RWPE2 (cell line): ENCODE measurements at regions not wholly inside any gene's neighbourhood (a gene's known extent, or its start where the extent isn't known, plus 50 kb on each side); places are given as distances from the start of the nearest gene placed in this dataset.

Experiments used
- ATAC-seq: fragments of 200-7000 bp; cut with Tn5 transposase; 3 replicates; pipeline ENCODE4 v1.9.1; 2021; ENCODE audit warnings: low read depth
- DNase-seq: peaks from one replicate; pipeline ENCODE4 v3.0.0-alpha.2; 2020; ENCODE audit warnings: low spot score
- H3K27ac ChIP-seq: fragments of 450-650 bp; 2 replicates; pipeline ENCODE4 v1.5.1; 2017; ENCODE audit warnings: mild to moderate bottlenecking; ENCODE audit not compliant: poor library complexity, severe bottlenecking
- H3K27me3 ChIP-seq: fragments of 250-450 bp; sonication (Bioruptor Pico); 2 replicates; pipeline ENCODE4 v1.5.1; 2021; ENCODE audit warnings: mild to moderate bottlenecking, moderate library complexity; ENCODE audit not compliant: insufficient read depth, poor library complexity, severe bottlenecking
- H3K36me3 ChIP-seq: fragments of 250-450 bp; sonication (Bioruptor Pico); 2 replicates; pipeline ENCODE4 v1.5.1; 2020; ENCODE audit warnings: low read depth, mild to moderate bottlenecking, moderate library complexity
- H3K4me1 ChIP-seq: fragments of 250-450 bp; sonication (Bioruptor Pico); 2 replicates; pipeline ENCODE4 v1.5.1; 2021; ENCODE audit warnings: mild to moderate bottlenecking, moderate library complexity; ENCODE audit not compliant: insufficient read depth, poor library complexity, severe bottlenecking
- H3K4me3 ChIP-seq: fragments of 250-450 bp; sonication (Bioruptor Pico); 2 replicates; pipeline ENCODE4 v1.5.1; 2021; ENCODE audit warnings: mild to moderate bottlenecking, moderate library complexity; ENCODE audit not compliant: severe bottlenecking
- H3K9me3 ChIP-seq: fragments of 250-450 bp; sonication (Bioruptor Pico); 2 replicates; pipeline ENCODE4 v1.5.1; 2021; ENCODE audit warnings: mild to moderate bottlenecking, moderate library complexity; ENCODE audit not compliant: severe bottlenecking
- TF ChIP-seq, protein P1 (sequence below): fragments of 450-650 bp; IDR thresholded peaks from one replicate; pipeline ENCODE4 v1.5.1; 2017; ENCODE audit warnings: mild to moderate bottlenecking, moderate library complexity; ENCODE audit not compliant: poor library complexity, severe bottlenecking

DNA sequence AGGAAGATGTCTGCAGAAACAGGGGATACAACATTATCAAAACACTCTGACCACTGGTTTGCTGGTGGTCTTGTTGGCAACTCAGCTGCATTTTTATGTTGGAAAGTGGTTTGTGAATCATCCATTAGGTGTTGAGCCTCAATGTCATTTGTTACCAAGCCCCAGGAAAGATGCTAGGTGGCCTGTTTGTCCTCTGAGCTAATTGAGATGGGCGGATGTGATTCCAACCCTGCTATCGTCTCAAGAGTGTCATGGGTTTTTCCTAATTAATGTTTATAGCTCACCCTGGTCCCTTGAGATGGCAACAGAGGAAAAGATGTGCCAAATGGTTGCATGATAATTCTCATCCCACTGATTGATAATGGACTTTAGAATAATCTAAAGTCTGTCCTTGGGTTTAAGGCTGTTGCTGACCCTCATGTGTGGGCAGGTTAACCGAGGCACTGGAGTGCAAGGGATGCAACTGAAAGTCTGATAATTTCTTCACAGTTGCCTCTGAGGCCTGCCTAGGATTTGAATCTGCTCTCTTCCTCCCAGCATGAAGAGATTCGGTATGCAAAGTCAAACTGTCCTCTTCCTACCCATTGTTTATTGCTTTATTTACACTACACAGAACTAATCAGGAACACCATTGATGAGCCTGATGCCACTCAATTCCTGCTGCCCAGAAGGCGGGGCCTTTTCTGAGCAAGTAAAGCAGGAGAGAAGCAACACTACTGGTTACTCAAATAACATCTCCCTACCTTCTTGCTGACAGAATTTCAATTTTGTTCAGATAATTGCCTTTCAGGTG lies 166.2 kb upstream of the TBC1D5 start:
- DNase-seq = no peak
- H3K27me3 ChIP-seq = peaks cover 11% of the 10 kb centered on the region
- H3K4me3 ChIP-seq = no peak overlapping the region
- H3K27ac ChIP-seq = no peak overlapping the region
- H3K36me3 ChIP-seq = no peaks in the 10 kb centered on the region
- TF ChIP-seq, protein P1, sequence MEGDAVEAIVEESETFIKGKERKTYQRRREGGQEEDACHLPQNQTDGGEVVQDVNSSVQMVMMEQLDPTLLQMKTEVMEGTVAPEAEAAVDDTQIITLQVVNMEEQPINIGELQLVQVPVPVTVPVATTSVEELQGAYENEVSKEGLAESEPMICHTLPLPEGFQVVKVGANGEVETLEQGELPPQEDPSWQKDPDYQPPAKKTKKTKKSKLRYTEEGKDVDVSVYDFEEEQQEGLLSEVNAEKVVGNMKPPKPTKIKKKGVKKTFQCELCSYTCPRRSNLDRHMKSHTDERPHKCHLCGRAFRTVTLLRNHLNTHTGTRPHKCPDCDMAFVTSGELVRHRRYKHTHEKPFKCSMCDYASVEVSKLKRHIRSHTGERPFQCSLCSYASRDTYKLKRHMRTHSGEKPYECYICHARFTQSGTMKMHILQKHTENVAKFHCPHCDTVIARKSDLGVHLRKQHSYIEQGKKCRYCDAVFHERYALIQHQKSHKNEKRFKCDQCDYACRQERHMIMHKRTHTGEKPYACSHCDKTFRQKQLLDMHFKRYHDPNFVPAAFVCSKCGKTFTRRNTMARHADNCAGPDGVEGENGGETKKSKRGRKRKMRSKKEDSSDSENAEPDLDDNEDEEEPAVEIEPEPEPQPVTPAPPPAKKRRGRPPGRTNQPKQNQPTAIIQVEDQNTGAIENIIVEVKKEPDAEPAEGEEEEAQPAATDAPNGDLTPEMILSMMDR = no peak
- ATAC-seq = no peak
- no peaks in the 10 kb centered on the region for H3K9me3 ChIP-seq
- no peaks in the 10 kb centered on the region for H3K4me1 ChIP-seq

DNA sequence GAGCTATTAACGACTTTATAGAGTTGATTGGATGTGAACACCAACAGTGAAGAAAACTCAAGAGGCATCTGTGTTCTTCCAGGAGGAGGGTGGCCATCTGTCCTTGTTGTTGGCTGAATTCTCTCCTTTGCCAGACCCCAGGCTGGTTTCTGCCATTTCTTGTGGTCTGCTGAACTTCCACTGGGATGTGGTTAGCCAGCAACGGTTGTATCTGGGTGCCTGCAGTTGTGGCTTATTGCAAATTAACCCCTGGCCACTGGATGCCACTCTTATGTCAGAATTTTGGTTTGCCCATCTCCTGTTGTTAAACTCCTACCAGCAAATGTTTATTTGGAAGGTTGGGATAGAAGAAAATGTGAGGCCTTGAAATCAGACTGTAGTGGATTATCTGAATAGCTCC lies 163.6 kb upstream of the TBC1D5 start:
- H3K9me3 ChIP-seq = no peaks in the 10 kb centered on the region
- DNase-seq = no peak
- H3K4me3 ChIP-seq = no peak overlapping the region
- H3K4me1 ChIP-seq = no peaks in the 10 kb centered on the region
- no peak overlapping the region for H3K27ac ChIP-seq
- ATAC-seq = no peak
- no peaks in the 10 kb centered on the region for H3K27me3 ChIP-seq
- no peaks in the 10 kb centered on the region for H3K36me3 ChIP-seq
- TF ChIP-seq, protein P1 = no peak

DNA sequence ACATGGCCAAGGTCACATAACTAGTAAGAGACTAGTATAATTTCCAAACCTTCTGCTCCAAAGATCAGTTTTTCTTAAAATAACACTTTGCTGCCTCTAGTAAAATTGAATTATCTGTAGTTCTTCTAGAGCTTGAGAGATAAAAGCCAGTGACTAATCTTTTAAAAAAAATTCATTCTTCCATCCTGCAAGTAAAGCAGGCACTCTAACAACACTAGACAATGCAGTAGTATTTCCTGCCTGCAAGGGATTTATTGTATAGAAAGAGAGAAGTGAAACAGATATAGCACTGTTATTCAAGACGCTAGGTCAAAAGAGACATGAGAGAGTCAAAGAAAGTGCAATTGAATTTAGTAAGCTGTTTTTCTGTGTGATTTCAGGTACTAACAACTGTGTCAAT lies 159.5 kb upstream of the TBC1D5 start:
- no peaks in the 10 kb centered on the region for H3K4me1 ChIP-seq
- H3K9me3 ChIP-seq = no peaks in the 10 kb centered on the region
- H3K36me3 ChIP-seq = no peaks in the 10 kb centered on the region
- H3K27ac ChIP-seq = no peak overlapping the region
- H3K27me3 ChIP-seq = no peaks in the 10 kb centered on the region
- H3K4me3 ChIP-seq = no peak overlapping the region
- TF ChIP-seq, protein P1 = no peak
- ATAC-seq (no peak), DNase-seq (no peak)

DNA sequence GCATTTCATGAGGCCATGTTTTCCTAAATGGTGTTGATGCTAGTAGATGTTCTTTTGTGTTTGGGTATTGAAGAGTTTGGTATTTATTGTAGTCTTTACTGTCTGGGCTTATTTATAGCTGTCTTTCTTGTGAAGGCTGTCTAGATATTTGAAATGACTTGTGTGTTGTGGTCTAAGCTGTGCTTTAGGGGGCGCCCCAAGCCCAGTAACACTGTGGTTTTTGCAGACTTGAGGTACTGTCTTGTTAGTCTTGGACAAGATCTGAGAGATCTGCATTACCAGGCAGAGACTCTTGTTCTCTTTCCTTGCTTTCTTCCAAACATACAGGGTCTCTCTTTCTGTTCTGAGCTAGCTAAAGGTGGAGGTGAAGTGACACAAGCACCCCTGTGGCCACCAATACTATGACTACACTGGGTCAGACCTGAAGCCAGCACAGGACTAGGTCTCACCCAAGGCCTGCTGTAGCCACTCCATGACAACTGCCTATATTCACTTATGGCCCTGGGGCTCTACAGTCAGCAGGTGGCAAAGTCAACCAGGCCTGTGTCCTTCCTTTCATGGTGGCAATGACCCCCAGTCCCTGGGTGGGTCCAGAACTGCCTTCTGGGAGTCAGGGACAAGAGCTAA lies 152.1 kb upstream of the TBC1D5 start:
- no peaks in the 10 kb centered on the region for H3K36me3 ChIP-seq
- H3K27me3 ChIP-seq = no peaks in the 10 kb centered on the region
- no peak overlapping the region for H3K4me3 ChIP-seq
- H3K27ac ChIP-seq = no peak overlapping the region
- DNase-seq = no peak
- TF ChIP-seq, protein P1 = peak; percentile 21
- no peaks in the 10 kb centered on the region for H3K9me3 ChIP-seq
- H3K4me1 ChIP-seq = no peaks in the 10 kb centered on the region
- ATAC-seq = no peak; the same call in 2 of the 3 replicates
